SK-N-MC (cell line): ENCODE measurements at regions not wholly inside any gene's neighbourhood (a gene's known extent, or its start where the extent isn't known, plus 50 kb on each side); places are given as distances from the start of the nearest gene placed in this dataset.

Experiments
- EZH2 ChIP-seq: fragments of 200-600 bp; sonication (generic); IDR thresholded peaks from one replicate; pipeline ENCODE4 v1.6.1; 2017; ENCODE audit warnings: antibody characterized with exemption
- POLR2AphosphoS5 ChIP-seq: IDR thresholded peaks from 2 replicates; pipeline ENCODE4 v1.6.1; 2012; ENCODE audit warnings: mild to moderate bottlenecking, low read depth, low read length, borderline replicate concordance

DNA sequence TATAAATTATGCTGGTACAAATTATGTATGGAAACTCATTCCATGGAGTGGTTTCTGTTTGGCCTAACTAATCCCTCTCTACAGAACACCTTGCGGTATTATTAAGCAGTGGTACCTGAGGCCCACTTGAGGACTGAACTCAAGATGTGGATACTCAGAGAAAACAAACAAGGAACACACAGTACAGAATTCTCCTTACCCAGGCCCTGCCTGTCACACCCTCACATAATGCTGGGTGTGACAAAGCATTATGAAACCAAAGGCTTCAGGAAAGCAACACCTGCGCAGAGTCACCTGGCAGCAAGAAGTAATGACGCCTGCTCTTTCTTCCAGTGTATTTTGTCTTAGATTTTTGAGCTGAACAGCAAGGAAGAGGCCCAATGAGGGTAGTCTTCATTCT is 264.7 kb downstream of the PAX3 start:
- TF ChIP-seq EZH2 (no peak), POLR2AphosphoS5 (no peak)
